GM03348 (cell line): ENCODE measurements at regions not wholly inside any gene's neighbourhood (a gene's known extent, or its start where the extent isn't known, plus 50 kb on each side); places are given as distances from the start of the nearest gene placed in this dataset.
"Not testable (repeated sequence)": the region's sequence is repeated elsewhere in the genome, so short reads cannot be mapped to it uniquely, and the experiment has no call there.

Source experiments
- DNase-seq: peaks from one replicate; pipeline ENCODE4 v3.0.0; 2012; ENCODE audit warnings: low spot score

DNA sequence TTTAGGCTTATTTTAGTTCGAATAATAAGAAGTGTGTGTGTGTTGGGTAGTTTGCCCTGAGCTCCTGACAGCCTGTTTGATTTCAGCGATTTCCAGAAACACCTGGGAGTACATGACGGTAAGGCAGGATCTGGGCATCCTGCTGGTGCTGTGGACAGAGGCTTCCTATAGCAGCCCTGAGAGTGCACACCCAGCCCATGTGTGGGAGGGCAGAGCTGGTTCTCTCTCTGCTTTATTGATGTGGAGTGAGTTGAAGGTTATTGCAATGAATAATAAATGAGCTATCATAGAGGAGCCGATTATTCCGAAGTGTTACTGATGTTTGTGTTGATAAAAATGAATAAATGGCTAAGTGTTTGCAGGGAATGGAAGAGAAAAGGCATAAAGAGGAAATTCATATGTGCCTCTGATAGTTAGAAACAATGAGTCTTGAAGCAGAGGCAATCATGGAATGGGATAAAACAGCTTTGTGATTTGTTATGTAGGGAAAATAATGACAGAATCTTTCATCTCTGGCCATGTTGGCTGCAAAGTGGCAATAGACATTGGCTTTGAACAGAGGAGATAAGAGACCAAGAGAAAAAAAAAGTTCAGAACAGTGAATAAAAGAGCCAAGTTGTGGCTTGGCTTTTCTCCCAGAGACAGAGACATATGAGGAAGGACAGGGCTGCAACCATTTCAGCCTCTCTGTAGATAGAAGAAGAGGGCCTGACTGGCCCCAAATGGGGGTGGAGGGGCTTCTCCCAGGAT, 166.2 kb upstream of the CHD6 start:
- DNase-seq = no peak

DNA sequence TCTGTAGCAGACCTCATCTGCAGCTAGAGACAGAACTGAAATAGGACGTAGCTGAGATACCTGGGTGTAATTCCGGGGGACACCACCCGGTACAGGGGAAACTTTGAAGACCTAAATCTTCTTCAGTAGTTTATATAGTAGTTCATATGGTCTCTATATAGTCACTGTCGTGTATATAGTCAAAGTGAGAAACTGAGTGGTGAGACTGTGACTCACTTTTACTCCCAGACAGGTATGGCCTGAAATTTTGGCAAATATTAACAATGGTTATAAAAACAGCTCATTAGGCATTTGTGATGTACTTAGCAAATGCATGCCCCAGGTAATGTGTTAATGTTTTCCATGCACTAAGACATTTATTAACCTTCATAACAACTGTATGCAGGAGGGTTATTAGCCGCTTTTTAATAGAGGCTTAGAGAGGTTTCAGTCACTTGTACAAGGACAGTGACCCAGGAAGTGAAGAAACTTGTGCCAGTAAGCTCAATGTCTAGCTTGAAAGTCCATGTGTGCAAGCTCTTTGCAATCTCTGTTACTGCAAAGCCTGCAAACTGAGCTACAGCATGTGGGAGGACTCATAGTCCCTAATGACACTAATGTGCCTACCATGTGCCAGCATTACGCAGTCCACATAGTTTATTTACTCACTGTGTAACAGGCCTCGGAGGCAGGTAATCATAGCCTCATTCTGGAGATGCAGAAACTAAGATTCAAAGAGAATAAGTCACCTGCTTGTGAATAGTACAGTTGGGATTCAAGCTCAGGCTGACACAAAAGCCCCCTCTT, 165.4 kb upstream of the CHD6 start:
- no peak for DNase-seq

- no peak for DNase-seq
Observed at GRCh38 chr20:41782730-41783406, 164.7 kb upstream of the CHD6 start.

- DNase-seq = no peak
Observed at GRCh38 chr20:41782255-41782654, 164.1 kb upstream of the CHD6 start.

DNA sequence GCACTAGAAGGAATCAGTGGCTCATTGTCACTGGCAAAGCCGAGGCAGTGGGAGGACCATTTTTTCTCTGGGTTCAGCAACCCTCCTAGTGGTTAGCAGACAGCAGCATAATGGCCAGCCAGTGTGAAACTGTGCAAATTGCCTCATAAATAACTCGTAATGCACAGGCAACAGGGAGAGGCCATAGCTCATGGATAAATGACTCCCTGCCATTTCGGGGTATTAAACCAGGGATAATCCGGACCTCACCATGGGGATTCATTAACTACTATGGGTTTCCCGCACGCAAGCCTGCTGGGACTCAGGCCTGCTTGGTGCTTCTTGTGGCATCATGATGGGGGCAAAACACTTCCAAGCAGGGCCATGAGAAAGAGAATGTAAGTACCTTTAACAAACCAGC, 158.2 kb upstream of the CHD6 start:
- DNase-seq = no peak

- no peak for DNase-seq
Observed at GRCh38 chr20:41774291-41774690, 156.1 kb upstream of the CHD6 start.

- DNase-seq = no peak
Observed at GRCh38 chr20:41770965-41771364, 152.8 kb upstream of the CHD6 start.

DNA sequence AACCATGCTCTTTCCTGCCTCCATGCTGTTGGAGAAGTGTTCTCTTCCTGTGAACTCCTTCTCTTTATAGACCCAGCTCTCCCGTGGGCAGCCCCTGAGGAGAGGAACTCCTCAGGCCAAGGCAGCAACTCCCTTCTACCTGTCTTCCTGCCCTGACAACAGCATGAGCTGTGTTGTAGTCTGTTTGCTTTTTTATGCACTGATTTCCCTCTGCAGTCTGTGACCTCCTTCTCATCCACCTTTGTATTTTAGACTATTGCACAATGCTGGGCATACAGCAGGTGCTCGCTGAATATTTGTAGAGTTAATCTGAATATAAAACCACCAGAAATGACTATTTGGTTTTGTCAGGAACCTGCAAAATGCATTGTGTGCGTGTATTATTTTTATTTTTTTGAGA, 152.2 kb upstream of the CHD6 start:
- no peak for DNase-seq

DNA sequence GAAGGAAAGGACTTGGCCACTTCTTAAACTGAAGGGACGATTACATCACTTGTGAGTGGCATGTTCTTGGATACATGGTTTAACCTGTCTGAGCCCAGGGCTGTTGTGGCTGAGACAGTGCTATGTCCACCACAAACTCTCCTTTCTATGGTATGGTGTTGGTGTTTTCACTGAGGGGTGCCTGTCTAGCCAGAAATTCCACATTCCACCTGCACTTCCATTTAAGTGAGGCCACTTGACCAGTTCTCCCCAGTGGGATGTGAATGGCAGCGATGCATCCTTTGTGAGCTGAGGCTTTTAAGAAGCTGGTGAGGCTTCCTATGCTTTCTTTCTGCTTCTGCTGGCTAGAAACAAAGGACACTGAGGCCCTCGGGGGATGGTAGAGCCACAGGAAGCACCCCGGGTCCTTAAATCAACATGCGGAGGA, 151.4 kb upstream of the CHD6 start:
- no peak for DNase-seq

DNA sequence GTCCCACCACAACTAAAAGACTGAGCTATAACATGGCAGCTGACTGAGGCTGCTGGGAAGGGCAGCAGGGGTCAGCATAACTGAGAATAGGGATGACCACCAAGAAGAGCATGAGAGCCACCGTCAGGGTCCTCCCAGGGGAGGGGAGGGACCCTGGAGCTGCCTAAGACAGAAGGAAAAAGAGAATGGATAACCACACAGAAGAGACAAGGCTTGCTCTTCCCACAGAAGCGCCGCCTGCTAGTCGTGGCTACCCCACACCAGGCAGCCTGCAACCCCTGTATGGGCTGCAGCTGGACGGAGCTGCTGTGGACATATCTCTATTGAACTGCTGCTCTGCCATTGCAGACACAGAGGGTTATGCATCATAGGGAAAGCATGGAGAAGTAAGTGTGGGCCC, 132.0 kb upstream of the CHD6 start:
- no peak for DNase-seq

GRCh38 chr20:41748756-41749582, 130.8 kb upstream of the CHD6 start:
- DNase-seq = no peak

DNA sequence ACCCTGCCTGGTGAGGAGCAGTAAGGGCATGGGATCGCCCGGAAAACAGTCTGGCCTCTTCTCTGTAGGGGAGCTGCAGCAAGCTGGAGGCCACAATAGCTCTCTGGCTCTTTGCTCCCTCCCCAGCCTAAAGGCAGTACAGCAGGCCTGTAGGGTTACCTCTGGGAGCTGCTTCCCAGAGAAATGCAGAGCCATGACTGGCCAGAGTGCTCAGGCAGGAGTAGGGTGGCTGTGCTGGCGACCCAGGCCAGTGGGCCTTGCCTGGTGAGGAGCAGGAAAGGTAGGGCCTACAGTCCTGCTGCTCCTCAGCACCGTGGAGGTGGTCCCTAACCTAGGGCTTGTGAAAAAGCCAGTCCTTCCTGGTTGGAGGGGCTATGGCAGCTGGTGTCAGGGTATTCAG, 129.9 kb upstream of the CHD6 start:
- DNase-seq = no peak

DNA sequence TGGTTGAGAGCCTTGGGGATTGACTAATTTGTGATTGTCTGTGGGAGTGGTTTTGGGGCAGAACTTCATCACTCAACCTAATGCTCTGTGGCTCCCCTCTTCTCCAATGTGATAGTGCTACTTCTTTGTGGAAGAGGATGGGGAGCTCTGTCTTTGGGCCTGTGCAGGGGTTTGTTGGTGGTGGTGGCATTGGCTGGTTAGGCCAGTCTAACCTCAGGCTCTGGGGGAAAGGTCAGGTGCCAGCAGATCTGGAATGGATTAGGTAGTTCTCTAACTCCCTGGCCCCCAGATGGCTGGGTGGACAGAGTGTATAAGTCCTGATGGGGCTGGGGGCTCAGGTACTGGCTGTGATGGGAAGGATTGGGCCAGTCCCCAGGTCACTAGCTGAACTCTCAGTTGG, 129.0 kb upstream of the CHD6 start:
- DNase-seq = no peak

- no peak for DNase-seq
Observed at GRCh38 chr20:41746635-41747034, 128.5 kb upstream of the CHD6 start.

DNA sequence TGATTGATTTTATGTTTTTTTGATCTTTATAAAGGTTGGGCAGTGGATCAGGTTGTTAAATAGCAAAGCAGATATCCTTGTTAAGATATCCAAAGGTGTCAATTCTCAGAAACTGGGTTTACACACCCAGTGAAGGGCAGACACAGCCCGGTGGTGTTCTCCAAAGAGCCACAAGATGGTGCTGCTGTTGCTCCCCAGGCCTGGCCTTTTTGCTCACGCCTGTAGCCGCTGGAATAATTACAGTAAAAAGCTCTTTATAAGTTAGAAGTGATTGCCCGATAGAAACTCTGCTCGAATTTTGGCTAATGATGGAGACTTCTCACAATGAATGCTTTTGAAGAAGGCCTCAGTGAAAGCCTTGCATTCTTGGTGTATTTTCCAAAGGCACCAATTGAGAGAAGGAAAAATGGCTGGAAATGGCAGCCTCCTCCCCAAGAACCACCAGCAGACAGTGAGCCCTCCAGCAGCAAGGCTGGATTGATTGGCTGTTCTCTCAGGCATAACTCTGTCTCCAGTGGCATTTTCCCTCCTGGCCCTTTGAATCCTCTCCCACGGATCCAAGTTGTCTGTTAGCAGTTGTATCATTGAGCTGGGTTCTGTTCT, 120.5 kb upstream of the CHD6 start:
- DNase-seq = peak; percentile 75

DNA sequence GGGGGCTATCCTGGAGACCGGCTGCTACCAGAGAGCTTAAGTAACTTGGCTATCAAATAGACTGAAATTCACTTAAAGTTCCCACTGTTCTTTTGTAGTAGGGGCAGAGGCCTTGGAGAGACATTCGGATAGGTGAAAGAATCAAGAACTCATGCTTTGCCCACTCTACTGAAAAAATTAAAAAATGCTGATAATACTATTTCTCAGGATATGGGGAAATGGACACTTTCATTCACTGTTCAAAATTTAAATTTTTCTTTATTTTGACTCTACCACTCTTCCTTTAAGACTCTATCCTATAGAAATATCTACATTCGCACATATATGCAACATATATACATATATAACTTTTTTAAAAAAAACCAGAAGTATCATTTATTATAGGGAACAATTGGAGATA, 117.8 kb upstream of the CHD6 start:
- no peak for DNase-seq

DNA sequence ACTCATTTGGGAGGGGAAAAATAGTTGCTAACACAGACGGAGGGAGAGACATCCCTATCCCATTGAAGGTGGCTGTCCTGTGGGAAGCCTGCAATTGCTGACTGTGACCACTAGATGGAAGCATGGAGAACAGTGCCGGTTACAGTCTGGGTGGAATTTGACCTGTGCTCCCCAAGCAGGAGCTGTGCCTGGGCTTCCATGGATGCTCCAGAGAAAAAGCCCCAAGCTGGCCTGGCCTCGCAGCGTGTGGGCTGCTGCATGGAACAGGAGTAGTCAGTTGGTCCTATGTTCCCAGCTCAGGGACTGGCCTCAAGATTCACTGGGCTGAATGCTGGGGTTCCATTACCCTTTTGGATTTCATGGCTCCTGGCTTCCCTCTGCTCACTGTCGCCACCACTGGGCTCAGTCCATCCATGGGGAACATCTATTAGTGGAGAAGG, 116.3 kb upstream of the CHD6 start:
- DNase-seq = peak; percentile 75

DNA sequence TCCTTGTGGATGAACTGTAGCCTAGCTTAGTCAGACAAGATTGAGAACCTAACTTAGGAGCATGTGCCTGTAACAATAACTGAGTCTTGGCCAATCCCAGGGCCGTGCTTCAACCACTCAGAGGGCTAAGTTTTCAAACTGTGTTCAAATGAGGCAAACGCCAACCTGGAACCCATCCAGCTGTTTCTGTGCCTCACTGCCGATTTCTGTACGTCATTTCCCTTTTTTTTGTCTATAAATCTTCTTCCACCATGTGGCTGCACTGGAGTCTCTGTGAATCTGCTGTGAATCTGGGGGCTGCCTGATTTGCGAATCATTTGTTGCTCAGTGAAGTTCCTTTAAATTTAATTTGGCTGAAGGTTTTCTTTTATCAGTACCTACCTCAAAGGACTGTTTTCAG, 115.0 kb upstream of the CHD6 start:
- DNase-seq = no peak

DNA sequence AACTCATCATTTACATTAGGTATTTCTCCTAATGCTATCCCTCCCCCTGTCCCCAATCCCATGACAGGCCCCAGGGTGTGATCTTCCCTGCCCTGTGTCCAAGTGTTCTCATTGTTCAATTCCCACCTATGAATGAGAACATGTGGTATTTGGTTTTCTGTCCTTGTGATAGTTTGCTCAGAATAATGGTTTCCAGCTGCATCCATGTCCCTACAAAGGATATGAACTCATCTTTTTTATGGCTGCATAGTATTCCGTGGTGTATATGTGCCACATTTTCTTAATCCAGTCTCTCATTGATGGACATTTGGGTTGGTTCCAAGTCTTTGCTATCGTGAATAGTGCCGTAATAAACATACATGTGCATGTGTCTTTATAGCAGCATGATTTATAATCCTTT, 113.0 kb upstream of the CHD6 start:
- not testable (repeated sequence) for DNase-seq

DNA sequence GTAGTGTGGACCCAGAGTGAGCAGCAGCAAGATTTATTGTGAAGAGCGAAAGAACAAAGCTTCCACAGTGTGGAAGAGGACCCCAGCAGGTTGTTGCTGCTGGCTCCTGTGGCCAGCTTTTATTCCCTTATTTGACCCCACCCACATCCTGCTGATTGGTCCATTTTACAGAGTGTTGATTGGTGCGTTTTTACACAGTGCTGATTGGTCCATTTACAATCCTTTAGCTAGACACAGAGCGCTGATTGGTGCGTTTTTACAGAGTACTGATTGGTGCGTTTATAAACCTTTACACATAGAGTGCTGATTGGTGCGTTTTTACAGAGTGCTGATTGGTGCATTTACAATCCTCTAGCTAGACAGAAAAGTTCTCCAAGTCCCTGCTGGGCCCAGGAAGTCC, 109.5 kb upstream of the CHD6 start:
- not testable (repeated sequence) for DNase-seq

- DNase-seq = no peak
Observed at GRCh38 chr20:41726727-41727126, 108.5 kb upstream of the CHD6 start.

DNA sequence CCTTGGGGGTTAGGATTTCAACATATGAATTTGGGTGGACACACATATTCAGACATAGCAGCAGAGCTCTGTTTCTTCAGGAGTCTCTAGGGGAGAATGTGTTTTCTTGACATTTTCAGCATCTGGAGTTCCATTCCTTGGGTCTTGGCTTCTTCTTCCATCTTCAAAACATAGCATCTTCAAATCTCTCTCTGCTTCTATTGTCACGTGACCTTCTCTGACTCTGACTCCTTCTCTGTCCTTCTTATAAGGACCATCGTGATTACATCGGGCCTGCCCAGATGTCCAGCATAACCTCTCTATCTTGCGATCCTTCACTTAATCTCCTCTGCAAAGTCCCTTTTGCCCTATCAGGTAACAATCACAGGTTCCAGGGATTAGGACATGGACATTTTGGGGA, 101.0 kb upstream of the CHD6 start:
- DNase-seq = no peak
